ENCODE measurements at regions not wholly inside any gene's neighbourhood (a gene's known extent, or its start where the extent isn't known, plus 50 kb on each side); places are given as distances from the start of the nearest gene placed in this dataset.

DNA sequence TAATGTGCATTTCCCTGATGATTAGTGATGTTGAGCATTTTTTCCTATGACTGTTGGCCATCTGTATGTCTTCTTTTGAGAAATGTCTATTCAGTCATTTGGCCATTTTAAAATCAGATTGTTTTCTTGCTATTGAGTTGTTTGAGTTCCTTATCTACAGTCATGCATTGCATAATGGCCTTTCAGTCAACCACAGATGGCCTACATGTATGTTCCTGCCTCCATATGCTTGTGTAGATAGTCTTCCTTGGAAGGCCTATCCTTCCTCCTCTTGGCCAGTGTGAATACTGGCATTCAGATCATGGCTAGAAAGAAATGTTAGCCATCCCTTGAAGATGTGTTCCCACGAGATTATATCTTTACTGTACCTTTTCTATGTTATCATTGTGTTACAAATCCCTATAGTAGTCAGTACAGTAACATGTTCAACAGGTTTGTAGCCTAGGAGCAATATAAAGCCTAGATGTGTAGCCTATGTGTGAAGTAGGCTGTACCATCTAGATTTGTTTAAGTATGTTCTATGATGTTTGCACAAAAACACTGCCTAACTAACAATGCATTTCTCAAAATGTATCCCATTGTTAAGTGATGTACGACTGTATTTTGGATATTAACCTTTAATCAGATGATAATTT, 65.6 kb upstream of the CD302 start:
- H3K4me3 ChIP-seq (replicated peaks in 1 of 2; ENCODE audit: low read depth in 2 of 2, low read length in 2 of 2): no peak overlapping the region
- no peak for TF ChIP-seq CTCF (IDR thresholded peaks at IDR 0.05; ENCODE audit: low read depth, low read length)
- DNase-seq (ENCODE audit: low read depth in 2 of 2): no peak

DNA sequence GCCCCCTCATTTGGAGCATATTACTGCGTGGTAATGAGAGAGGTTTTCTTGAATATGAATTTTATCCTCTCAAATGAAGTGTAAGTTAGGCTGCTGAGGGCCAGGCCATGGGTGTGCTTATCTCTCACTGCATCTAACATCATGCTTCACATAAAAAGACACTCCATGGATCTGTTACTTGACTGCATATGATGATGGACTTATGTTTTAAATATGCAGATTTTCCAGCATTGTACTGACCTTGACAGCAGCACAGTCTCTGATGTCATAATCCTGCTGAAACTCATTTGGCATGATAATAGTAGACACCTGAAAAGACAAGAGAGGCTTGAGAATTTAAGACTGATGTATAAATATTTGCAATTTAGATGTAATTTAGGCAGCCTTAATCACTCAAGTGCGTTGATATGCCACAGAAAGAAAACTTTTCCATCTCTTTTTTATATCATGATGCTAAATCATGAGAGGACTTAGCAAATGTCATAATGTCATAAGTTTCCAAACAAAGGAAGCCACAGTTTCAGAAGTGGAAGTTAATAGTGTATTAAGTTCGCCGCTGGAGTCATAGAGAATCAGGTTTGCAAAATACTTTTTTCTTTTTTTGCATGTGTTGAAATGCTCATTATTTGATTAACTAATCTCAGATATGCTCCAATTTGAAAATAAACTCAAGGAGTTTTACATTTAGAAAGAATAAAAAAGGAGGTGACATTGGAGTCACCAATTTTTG, 62.7 kb upstream of the CD302 start:
- DNase-seq (ENCODE audit: low read depth in 2 of 2): no peak
- TF ChIP-seq CTCF (IDR thresholded peaks at IDR 0.05; ENCODE audit: low read depth, low read length): no peak

GRCh38 chr2:159859583-159859982, 61.6 kb upstream of the CD302 start:
- no peak overlapping the region for H3K4me3 ChIP-seq (replicated peaks in 1 of 2; ENCODE audit: low read depth in 2 of 2, low read length in 2 of 2)
- DNase-seq (ENCODE audit: low read depth in 2 of 2): no peak
- TF ChIP-seq CTCF (IDR thresholded peaks at IDR 0.05; ENCODE audit: low read depth, low read length): no peak

More for the DNA sequence above, 62.7 kb upstream of the CD302 start:
- no peak overlapping the region for H3K4me3 ChIP-seq (replicated peaks in 1 of 2; ENCODE audit: low read depth in 2 of 2, low read length in 2 of 2)

- DNase-seq (ENCODE audit: low read depth in 2 of 2): no peak
- TF ChIP-seq CTCF (IDR thresholded peaks at IDR 0.05; ENCODE audit: low read depth, low read length): no peak
Measured at GRCh38 chr2:159856760-159857159, 58.8 kb upstream of the CD302 start.

DNA sequence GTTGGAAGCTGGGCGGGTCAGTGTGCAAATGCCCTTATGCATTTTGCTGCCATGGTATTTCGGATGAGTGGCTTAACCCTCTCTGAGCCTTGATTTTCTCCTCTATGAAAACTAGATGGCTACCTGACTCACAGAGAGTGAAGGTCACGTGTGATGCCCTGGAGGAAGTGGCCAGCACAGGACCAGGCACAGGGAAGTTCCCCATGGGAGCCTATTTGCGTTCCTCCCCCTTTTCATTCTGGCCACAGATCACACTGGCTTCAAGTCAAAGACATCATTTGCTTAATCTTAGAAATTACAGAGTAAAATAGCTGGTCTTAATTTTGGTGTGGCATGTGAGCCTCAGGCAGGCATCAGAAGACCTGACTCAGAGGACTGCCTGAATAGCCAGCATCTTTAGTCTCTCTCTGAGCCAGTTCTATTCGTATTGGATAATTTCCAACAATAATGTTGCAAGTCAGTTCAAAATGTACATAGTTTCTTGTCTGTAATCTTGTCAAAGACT, 57.6 kb upstream of the CD302 start:
- TF ChIP-seq CTCF (IDR thresholded peaks at IDR 0.05; ENCODE audit: low read depth, low read length): no peak
- DNase-seq (ENCODE audit: low read depth in 2 of 2): peak; percentile 65 to 66
- no peak overlapping the region for H3K4me3 ChIP-seq (replicated peaks in 1 of 2; ENCODE audit: low read depth in 2 of 2, low read length in 2 of 2)

More at GRCh38 chr2:159856760-159857159, 58.8 kb upstream of the CD302 start:
- H3K4me3 ChIP-seq (replicated peaks in 1 of 2; ENCODE audit: low read depth in 2 of 2, low read length in 2 of 2): no peak overlapping the region

DNA sequence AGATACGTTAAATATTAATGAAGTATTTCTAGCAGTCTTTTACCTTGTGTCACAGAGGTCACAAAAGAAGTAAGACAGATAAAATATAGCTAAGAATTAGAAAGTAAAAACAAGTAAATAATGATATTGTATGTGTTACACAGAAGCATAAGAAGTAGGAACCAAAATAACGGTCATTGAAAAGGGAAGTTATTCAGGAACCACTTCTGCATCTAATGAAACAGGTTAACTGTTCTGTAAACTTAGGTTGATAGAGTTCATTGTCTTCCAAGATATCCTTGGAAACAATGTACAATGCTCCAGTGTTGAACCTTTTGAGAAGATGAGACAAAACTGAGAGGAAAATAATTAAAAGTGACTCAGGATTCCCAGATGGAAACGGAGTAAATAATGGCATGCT, 57.1 kb upstream of the CD302 start:
- no peak for TF ChIP-seq CTCF (IDR thresholded peaks at IDR 0.05; ENCODE audit: low read depth, low read length)
- DNase-seq (ENCODE audit: low read depth in 2 of 2): no peak
- H3K4me3 ChIP-seq (replicated peaks in 1 of 2; ENCODE audit: low read depth in 2 of 2, low read length in 2 of 2): no peak overlapping the region

Measured in cardiac fibroblast (primary cell).